ENCODE measurements at regions not wholly inside any gene's neighbourhood (a gene's known extent, or its start where the extent isn't known, plus 50 kb on each side); places are given as distances from the start of the nearest gene placed in this dataset.

GRCh38 chr5:124264499-124264898, 481.9 kb downstream of the ZNF608 start:
- no peak for DNase-seq (ENCODE audit: low read depth in 2 of 2)

- DNase-seq (ENCODE audit: low read depth in 2 of 2): no peak
Measured at GRCh38 chr5:124263680-124264491, 482.6 kb downstream of the ZNF608 start.

GRCh38 chr5:124262991-124263571, 483.4 kb downstream of the ZNF608 start:
- no peak for DNase-seq (ENCODE audit: low read depth in 2 of 2)

GRCh38 chr5:124262470-124262869, 484.0 kb downstream of the ZNF608 start:
- DNase-seq (ENCODE audit: low read depth in 2 of 2): no peak

- DNase-seq (ENCODE audit: low read depth in 2 of 2): no peak
Measured at GRCh38 chr5:124261848-124262247, 484.6 kb downstream of the ZNF608 start.

- no peak for DNase-seq (ENCODE audit: low read depth in 2 of 2)
Measured at GRCh38 chr5:124260921-124261515, 485.4 kb downstream of the ZNF608 start.

GRCh38 chr5:124259017-124259416, 487.4 kb downstream of the ZNF608 start:
- no peak for DNase-seq (ENCODE audit: low read depth in 2 of 2)

- no peak for DNase-seq (ENCODE audit: low read depth in 2 of 2)
Measured at GRCh38 chr5:124257048-124257447, 489.4 kb downstream of the ZNF608 start.

GRCh38 chr5:124253203-124253810, 493.1 kb downstream of the ZNF608 start:
- no peak for DNase-seq (ENCODE audit: low read depth in 2 of 2)

- DNase-seq (ENCODE audit: low read depth in 2 of 2): no peak
Measured at GRCh38 chr5:124252747-124253146, 493.7 kb downstream of the ZNF608 start.

GRCh38 chr5:124252191-124252638, 494.2 kb downstream of the ZNF608 start:
- DNase-seq (ENCODE audit: low read depth in 2 of 2): no peak

GRCh38 chr5:124245276-124245675, 501.2 kb downstream of the ZNF608 start:
- no peak for DNase-seq (ENCODE audit: low read depth in 2 of 2)

GRCh38 chr5:124240732-124241131, 505.7 kb downstream of the ZNF608 start:
- DNase-seq (ENCODE audit: low read depth in 2 of 2): no peak

GRCh38 chr5:124239572-124239971, 506.9 kb downstream of the ZNF608 start:
- DNase-seq (ENCODE audit: low read depth in 2 of 2): no peak

GRCh38 chr5:124238350-124238749, 508.1 kb downstream of the ZNF608 start:
- DNase-seq (ENCODE audit: low read depth in 2 of 2): no peak

- no peak for DNase-seq (ENCODE audit: low read depth in 2 of 2)
Measured at GRCh38 chr5:124237206-124237695, 509.2 kb downstream of the ZNF608 start.

- DNase-seq (ENCODE audit: low read depth in 2 of 2): no peak
Measured at GRCh38 chr5:124236361-124237205, 509.9 kb downstream of the ZNF608 start.

GRCh38 chr5:124235576-124235975, 510.9 kb downstream of the ZNF608 start:
- no peak for DNase-seq (ENCODE audit: low read depth in 2 of 2)

GRCh38 chr5:124234770-124235562, 511.5 kb downstream of the ZNF608 start:
- no peak for DNase-seq (ENCODE audit: low read depth in 2 of 2)

- no peak for DNase-seq (ENCODE audit: low read depth in 2 of 2)
Measured at GRCh38 chr5:124234022-124234769, 512.2 kb downstream of the ZNF608 start.
